Right kidney (tissue), 1 donor: ENCODE measurements at regions not wholly inside any gene's neighbourhood (a gene's known extent, or its start where the extent isn't known, plus 50 kb on each side); places are given as distances from the start of the nearest gene placed in this dataset.

Source experiments
- DNase-seq: peaks from one replicate; pipeline ENCODE4 v3.0.0-alpha.2; 2016

DNA sequence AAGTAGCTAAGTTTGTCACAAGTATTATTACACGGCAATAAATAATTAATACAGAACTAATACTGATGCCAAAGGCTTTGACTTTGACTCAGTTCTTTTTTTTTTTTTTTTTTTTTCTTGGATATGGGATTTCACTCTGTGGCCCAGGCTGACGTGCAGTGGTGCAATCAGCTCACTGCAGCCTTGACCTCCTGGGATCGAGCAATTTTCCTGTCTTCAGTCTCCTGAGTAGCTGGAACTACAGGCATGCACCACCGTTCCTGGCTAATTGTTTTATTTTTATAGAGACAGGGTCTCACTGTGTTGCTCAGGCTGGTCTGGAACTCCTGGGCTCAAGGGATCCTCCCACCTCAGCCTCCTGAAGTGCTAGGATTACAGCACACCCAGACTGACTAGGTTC, 284.5 kb downstream of the SS18 start:
- no peak for DNase-seq

DNA sequence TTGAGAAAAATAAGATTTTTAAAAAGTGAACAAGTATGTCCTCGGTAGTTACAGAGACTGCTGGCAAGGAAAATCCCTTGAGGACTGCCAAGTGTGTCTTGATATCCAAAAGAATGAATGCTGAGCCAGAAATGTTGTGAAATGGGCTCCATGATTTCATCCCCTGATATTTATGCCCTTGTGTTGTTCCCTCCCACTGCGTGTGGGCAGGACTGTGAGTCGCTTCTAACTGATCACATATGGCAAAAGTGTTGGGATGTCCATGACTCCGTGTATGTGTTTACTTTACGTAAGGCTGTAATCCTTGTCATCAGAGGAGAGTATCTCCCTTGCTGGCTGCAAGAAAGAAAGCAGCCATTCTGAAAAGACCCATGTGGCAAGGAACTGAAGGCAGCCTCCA, 285.1 kb downstream of the SS18 start:
- no peak for DNase-seq

GRCh38 chr18:25799231-25799630, 291.2 kb downstream of the SS18 start:
- no peak for DNase-seq

GRCh38 chr18:25798046-25798445, 292.4 kb downstream of the SS18 start:
- DNase-seq: no peak

GRCh38 chr18:25795213-25795612, 295.2 kb downstream of the SS18 start:
- no peak for DNase-seq

- no peak for DNase-seq
These were observed 303.1 kb downstream of the SS18 start for GRCh38 chr18:25787276-25787675.

- no peak for DNase-seq
These were observed 303.7 kb downstream of the SS18 start for GRCh38 chr18:25786758-25787157.

DNA sequence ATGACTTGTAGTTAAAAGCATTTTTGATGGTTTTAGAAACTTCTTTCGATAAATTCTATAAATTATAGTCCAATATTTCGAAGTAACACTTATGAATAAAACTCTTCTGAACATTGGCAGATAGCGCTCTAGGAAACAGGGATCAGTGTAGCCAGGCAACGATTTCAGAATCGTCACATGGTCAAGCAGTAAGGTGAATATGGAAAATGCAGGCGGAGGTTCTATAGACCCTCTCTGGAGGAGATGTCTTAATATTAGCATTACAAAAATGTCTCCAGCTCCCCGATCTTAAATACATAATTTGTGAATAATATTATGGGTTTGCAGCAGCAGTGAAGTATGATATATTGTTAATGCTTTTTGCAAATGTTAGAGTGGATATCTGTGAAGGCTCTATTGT, 310.3 kb downstream of the SS18 start:
- DNase-seq: no peak

- no peak for DNase-seq
These were observed 318.6 kb downstream of the SS18 start for GRCh38 chr18:25771796-25772195.

DNA sequence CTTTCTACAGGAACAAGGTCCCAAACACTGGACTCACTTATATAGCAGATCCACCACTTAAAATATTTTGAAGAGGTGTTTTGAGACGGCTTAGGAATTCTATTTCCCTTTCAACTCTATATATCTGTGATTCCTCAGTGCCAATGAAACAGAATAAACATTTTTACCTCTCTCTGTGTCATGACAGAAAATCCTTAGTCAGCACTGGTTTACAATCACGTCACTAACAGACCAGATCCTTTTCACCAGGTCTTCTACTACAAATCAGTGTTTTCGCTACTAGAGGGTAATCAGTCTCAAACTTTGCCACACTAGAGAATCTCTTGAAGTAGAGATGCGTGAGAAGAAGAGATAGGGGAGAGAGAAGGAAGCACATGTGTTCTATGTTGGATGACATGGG, 325.6 kb downstream of the SS18 start:
- DNase-seq: no peak

DNA sequence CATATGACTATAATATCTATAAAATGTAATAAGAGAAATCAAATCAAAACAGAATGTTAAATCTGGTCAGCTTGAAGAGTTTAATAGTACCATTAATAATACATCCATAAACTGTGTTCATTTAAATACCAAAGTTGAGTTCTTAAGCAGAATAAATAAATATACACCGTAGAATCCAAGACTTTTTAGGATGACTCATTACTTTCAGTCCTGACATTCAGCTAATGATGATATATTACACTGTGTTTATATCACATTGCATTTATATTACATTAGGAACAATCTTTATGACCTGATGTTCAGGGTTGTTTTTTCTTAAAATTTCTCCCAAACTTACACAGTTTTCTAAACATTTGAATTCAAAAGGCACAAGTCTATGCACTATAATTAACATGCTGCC, 331.3 kb downstream of the SS18 start:
- DNase-seq: no peak

DNA sequence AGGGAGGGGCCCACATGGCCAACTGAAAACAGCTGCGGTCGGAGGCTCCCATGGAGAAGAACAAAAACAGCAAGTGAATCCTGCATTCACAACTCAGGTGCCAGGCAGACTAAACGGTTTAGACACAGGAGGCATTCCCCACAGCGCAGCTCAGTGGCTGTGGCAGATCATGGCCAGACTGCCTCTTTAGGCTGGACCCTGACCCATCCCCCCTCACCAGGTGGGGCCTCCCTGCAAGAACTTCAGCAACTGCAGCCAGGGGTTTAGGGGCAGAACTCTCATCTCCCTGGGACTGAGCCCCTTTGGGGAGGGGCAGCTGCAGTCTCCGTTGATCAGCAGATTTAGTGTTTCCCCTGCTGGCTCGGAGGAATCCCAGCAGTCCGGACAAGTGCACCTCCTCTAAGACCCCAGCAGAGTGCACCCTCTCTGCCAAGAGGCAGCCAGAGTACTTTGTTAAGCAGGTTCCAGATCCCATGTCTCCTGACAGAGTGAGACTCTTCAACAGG, 346.7 kb downstream of the SS18 start:
- DNase-seq: no peak

DNA sequence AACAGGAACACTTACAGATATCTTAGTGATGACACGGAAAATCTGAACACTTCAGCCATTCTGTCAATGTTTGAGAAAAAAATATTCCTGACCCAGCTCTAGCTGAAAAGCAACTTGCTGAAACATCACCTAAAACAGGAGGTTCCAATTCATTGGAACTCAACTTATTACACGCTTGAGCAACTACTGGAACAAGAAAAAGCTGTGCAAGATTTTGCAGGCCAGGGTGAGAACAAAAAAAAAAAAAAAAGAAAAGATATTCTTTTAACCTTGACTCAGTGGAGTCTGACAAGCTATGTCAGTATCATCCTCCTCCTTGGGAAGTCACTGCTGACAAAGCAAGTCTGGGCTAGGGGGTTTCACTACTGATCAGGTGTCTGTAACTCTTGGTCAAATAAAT, 351.0 kb downstream of the SS18 start:
- no peak for DNase-seq

DNA sequence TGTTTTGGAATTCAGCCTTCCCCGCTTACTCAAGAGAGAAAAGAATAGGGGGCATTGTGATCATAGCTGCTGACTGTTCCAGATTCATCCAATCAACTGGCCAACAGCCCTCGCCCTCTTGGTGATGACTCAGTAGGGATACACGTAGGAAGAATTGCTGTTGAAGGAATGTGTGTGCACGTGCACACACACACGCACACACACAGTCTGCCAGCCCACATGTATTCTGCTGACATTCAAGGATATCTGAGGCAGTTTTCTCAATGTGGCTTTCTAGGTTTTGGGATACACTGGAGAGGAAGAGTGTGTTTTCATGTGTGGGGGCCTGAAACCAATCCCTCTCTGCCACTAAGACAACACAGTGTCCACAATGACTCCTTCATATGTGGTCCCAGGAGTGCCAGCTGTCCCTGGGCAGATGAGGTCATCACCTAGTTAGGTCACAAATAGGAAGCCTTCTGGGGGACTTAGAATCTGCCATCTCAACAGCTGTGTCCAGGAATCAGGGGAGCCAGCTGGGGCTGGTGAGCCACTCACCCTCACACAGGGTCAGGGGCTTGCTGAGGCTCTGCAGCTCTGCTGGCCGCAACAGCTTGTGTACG, 352.6 kb downstream of the SS18 start:
- no peak for DNase-seq

DNA sequence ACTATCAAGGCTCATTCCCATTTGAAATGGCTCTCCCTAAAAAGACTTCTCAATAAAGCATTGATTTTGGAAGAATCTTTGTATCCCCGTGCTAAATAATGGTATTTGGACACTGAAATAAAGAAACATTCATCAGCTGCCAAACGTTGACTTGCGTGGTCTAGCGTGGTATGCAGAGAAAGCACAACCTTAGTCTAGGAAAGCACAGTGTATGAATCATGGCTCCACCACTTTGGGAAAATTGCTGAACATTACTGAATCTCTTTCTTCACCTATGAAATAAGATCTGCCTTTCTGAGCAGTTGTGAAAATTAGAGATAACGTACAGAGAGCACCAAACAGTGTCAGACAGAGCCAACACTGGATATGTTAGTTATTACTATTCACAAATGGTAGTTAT, 353.9 kb downstream of the SS18 start:
- no peak for DNase-seq

DNA sequence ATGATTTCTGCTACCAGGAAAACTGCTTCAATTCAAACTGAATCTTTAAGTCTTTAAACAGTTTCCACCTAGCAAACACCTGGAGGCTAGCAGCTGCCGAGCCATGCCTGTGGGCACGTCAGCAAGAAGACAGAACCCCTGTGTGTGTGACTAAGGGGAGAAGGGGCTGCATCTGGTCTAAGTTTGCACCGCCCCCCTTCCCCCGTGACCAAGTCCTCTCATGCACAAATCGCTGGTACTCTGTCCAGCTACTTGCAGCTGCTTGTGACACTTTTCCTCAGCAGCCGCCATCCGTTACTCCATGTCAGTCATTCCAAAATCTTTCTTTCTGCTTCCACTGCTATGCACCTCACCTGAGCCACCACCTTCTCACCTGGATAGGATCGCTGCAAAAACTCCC, 355.0 kb downstream of the SS18 start:
- DNase-seq: no peak

DNA sequence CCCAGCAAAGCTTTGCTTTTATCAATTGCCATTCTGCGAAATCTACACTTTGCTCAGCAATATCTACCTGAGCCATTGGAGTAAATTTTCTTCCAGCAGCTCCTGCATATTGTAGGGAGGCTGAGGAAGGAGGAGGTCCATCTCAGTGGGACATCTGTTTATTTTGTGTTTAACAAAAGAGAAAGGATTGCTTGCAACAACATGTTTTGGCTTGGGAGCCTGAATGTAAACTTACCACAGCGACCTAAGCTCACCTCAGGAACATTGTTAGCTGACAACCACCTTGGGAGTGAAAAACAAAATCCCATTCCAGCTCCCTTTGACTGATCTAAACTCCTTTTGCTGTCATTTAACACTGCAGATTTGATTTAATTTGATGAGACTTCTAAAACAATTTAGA, 356.1 kb downstream of the SS18 start:
- DNase-seq: no peak

GRCh38 chr18:25732862-25733261, 357.6 kb downstream of the SS18 start:
- no peak for DNase-seq

DNA sequence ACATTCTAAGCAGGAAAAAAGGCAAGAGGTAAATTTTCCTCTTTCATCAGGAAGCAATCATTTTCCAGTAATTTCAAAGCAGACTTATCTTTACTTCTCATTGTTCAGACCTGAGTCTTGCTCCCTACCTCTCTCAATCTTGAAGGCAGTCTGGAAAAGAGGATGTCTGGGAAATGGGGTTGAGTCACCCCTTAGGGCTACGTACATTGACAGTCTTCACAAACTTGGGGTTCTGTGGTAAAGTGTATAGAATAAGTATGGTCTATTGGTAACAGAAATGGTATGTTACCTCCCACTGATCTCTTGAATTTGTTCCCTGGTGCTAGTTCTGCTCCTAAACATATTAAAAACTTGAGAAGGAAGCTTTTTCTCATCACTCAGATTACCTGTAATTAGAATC, 361.3 kb downstream of the SS18 start:
- no peak for DNase-seq

DNA sequence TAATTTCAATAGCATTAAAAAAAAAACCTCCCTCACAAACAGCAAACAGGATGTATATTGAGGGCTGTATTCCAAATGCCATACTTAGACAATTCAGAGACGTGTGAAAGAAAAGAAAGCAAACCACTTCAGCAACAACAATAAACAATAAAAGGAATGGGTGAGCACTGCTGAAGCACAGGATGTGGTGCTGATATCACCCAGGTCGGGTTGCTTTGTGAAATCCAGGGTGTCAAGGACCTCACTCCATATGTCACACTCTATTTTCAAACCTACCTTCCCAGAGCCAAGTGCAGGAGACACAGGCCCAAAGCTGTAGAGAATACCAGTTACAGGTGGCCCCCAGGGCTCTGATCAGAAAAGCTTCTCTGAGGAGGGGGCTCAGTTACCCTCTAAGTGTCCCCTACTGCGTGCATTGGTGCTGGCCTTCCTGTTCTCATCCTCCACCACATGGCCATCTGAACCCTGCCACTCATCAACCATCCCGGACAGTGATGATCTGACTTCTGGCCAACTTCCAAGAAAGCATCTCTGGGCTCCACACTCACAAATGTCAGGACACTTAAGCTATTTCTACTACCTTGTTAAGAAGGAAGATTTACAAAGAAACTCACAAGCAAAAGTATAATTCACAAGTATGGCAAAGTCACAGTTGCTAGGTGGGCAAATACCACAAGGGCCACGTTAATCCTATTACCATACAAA, 363.0 kb downstream of the SS18 start:
- DNase-seq: no peak

DNA sequence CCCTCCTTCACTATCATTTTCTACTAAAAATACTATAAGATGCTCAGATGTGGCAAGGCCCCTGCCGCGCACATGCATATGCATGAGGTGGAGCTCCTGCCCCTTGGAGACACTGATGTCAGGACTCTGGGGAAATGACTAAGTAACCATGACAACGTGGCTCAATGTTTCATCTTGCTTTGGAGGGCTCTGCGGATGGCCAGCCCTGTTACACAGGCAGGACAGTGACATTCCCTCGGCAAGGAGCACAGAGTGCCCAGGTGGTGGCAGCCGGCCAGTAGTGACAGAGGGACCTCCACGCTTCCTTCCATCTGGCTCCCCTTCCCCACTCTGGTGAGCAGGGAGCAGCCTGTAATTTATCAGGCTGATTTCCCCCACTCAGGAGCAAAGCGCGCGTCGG, 364.1 kb downstream of the SS18 start:
- no peak for DNase-seq

GRCh38 chr18:25725501-25725900, 364.9 kb downstream of the SS18 start:
- no peak for DNase-seq

GRCh38 chr18:25724997-25725396, 365.4 kb downstream of the SS18 start:
- no peak for DNase-seq

DNA sequence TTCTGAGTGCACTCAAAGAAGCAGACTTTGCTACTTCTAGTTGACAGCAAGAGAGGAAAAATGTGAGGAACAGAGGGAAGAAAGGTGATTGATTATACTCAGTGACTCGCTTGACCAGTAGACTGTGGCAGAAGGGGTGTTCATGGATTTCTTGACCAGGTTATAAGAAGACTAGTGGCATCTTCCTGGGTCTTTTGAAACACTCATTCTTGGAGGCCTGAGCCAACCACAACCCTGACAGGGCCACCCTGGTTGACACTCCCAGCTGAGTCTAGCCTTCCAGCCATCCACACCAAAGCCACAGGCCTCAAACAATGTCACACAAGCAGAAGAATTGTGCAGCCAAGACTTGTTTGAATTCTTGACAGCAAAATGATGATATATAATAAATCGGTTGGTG, 366.3 kb downstream of the SS18 start:
- no peak for DNase-seq

DNA sequence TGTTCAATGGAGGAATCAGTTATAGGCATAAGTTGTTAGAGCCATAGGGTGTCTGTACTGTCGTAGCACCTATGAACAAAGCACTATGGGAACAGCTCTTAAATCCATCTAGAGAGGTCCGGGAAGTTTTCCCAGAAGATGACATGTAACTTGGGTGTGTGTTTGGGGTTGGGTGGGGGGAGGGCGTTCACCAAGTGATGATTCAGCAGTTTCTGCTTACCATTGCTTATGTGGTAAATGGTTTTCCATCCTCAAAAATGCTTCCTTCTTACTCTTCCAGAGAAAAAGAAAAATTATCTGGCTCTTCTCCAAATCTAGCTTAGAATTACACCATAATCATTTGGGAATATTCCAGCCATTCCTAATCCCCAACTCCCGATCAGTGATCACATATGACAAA, 361.1 kb upstream of the ZNF521 start:
- no peak for DNase-seq
